ENCODE measurements at regions not wholly inside any gene's neighbourhood (a gene's known extent, or its start where the extent isn't known, plus 50 kb on each side); places are given as distances from the start of the nearest gene placed in this dataset.

DNA sequence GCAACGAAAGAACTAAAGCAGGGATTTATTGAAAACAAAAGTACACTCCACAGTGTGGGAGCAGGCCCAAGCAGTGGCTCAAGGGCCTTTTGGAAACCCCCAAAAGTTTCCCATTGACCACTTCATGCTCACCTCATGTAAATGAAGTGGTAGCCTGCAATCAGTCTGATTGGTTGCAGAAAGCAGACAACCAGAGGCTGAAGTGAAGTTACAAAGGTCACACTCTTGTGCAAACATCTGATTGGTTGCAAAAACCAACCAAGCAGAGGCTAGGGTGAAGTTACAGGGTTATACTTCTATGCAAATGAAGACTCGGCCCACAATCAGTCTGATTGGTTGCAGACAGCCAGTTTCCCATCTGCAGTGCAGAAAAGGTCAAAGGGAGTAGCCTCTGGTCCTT is 258.0 kb downstream of the YTHDC2 start:
- TF ChIP-seq CTCF (IDR thresholded peaks at IDR 0.05) (no peak), EZH2 (IDR thresholded peaks at IDR 0.05) (no peak)
